ENCODE measurements at regions not wholly inside any gene's neighbourhood (a gene's known extent, or its start where the extent isn't known, plus 50 kb on each side); places are given as distances from the start of the nearest gene placed in this dataset.
A peak's percentile ranks its signal among the peaks of the same experiment; 100 is the strongest.

- Histone ChIP-seq H3K27ac (no peak overlapping the region), H3K9me3 (replicated peaks) (peaks cover 6% of the 10 kb centered on the region; the same call in 1 of the 2 replicates), H3K4me1 (peaks cover 24% of the 10 kb centered on the region), H3K27me3 (no peaks in the 10 kb centered on the region), H3K36me3 (no peaks in the 10 kb centered on the region; the same call in 1 of the 2 replicates), H3K4me3 (no peak overlapping the region)
- DNase-seq: no peak
Observed at GRCh38 chr14:53766106-53766505, 190.5 kb downstream of the BMP4 start.

DNA sequence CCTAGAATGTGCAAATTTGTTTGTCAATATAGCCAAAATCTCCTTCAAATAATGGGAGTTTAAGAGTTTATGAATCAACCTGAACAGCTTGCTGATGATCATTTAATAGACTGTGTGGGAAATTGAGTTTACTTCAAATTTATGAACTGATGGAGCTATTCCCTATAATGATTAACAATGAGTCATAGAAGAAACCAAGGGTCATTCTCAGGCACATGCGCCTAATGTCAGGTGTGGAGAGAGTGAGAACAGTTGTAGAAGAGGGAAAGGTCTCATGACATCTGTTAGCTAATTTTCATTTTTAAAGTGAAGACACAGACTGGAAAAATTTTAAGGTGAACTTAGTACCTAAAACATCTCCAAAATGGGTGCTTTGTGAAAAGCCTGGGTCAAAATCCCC is 191.8 kb downstream of the BMP4 start:
- Histone ChIP-seq H3K27ac (no peak overlapping the region), H3K9me3 (replicated peaks) (peaks cover 6% of the 10 kb centered on the region; the same call in 1 of the 2 replicates), H3K27me3 (no peaks in the 10 kb centered on the region), H3K36me3 (no peaks in the 10 kb centered on the region; the same call in 1 of the 2 replicates), H3K4me3 (no peak overlapping the region), H3K4me1 (peaks cover 24% of the 10 kb centered on the region)
- no peak for DNase-seq

DNA sequence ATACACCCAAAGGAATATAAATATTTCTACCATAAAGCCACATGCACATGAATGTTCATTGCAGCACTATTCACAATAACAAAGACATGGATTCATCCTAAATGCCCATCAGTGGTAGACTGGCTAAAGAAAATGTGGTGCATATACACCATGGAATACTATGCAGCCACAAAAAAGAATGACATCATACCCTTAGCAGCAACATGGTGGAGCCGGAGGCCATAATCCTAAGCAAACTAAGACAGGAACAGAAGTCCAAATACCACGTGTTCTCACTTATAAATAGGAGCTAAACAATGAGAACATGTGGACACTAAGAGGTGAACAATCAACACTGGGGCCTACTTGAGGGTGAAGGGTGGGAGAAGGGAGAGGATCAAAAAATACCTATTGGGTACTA is 198.5 kb downstream of the BMP4 start:
- DNase-seq: no peak

DNA sequence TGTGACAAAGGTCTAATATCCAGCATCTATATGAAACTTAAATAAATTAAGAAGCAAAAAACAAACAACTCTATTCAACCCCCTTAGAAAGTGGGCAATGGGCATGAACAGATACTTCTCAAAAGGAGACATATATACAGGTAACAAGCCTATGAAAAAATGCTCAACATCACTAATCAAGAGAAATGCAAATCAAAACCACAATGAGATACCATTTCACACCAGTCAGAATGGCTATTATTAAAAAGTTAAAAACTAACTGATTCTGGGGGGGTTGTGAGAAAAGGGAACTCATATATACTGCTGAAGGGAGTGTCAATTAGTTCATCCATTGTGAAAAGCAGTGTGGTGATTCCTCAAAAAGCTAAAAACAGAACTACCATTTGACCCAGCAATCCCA is 198.9 kb downstream of the BMP4 start:
- no peak overlapping the region for H3K27ac ChIP-seq
- H3K9me3 ChIP-seq (replicated peaks): peaks cover 4% of the 10 kb centered on the region; the same call in 1 of the 2 replicates
- H3K36me3 ChIP-seq: no peaks in the 10 kb centered on the region; the same call in 1 of the 2 replicates
- H3K4me3 ChIP-seq: no peak overlapping the region
- DNase-seq: no peak
- 0 out of 2 replicates have a peak, but pooled peaks cover 1% of the 10 kb centered on the region for H3K4me1 ChIP-seq
- H3K27me3 ChIP-seq: no peaks in the 10 kb centered on the region

More for the DNA sequence above, 198.5 kb downstream of the BMP4 start:
- H3K9me3 ChIP-seq (replicated peaks): peaks cover 4% of the 10 kb centered on the region; the same call in 1 of the 2 replicates
- H3K4me1 ChIP-seq: no peaks in the 10 kb centered on the region
- H3K36me3 ChIP-seq: no peaks in the 10 kb centered on the region; the same call in 1 of the 2 replicates
- H3K27ac ChIP-seq: no peak overlapping the region
- no peaks in the 10 kb centered on the region for H3K27me3 ChIP-seq
- H3K4me3 ChIP-seq: no peak overlapping the region

DNA sequence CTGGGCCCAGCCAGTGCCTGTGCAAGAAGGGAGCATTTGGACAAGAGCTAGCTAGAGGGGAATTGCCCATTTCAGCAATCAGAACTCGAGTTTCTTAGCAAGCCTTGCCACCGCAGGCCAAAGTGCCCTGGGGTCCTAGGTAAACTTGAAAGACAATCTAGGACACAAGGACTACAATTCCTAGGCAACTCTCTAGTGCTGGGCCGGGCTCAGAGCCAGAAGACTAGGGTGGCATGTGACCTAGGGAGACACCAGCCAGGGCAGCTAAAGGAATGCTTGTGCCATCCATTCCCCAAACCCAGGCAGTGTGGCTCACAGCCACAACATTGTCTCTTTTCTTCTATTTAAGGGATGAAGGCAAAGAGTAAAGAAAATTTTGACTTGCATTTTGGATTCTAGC is 205.0 kb downstream of the BMP4 start:
- Histone ChIP-seq H3K36me3 (no peaks in the 10 kb centered on the region), H3K4me1 (0 out of 2 replicates have a peak, but pooled peaks cover 5% of the 10 kb centered on the region), H3K27ac (no peak overlapping the region), H3K9me3 (replicated peaks) (no peaks in the 10 kb centered on the region), H3K4me3 (no peak overlapping the region), H3K27me3 (no peaks in the 10 kb centered on the region)
- no peak for DNase-seq

GRCh38 chr14:53748691-53749090 is 207.9 kb downstream of the BMP4 start:
- Histone ChIP-seq H3K4me3 (no peak overlapping the region), H3K36me3 (no peaks in the 10 kb centered on the region), H3K9me3 (replicated peaks) (no peaks in the 10 kb centered on the region), H3K27ac (no peak overlapping the region), H3K4me1 (0 out of 2 replicates have a peak, but pooled peaks cover 5% of the 10 kb centered on the region), H3K27me3 (no peaks in the 10 kb centered on the region)
- no peak for DNase-seq

DNA sequence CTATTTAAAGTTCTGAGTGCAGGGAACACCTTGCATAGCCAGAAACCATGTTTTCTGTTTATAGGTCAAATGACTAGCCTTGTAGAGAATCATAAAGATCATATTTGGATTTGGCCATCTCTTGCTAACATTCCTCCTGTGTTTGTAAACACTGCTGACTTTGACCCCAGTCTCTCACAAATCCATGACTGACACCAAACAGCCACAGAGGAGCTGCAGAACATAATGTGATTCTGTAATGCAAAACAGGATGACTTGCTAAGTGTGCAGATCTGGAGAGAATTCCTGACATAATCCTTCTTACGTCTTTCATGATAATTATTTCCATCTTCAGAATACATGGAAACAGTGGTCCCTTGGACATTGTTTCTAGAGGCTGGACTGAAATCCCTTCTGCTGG is 211.8 kb downstream of the BMP4 start:
- H3K4me1 ChIP-seq: peaks cover 10% of the 10 kb centered on the region
- H3K27me3 ChIP-seq: no peaks in the 10 kb centered on the region
- H3K36me3 ChIP-seq: no peaks in the 10 kb centered on the region
- no peak overlapping the region for H3K4me3 ChIP-seq
- H3K9me3 ChIP-seq (replicated peaks): no peaks in the 10 kb centered on the region
- no peak overlapping the region for H3K27ac ChIP-seq
- DNase-seq: no peak

DNA sequence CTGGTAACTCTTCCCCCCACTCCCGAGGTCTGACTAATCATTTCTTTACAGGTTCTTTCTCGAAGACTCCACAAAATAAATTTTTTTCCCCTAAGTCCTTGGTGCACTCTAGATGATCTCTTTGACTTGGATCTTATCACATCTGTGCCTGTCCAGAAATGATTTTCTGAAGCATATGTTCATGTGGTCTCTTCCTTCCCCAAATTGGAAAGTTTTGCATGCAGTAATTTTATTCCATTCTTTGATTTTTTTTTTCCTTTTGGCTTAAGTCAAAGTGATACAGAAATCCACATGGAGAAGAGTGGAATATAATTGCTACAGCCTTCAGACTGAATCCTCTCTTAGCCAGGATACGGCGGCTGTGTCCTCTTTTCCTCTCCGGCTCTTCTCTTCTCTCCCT is 213.3 kb downstream of the BMP4 start:
- Histone ChIP-seq H3K27me3 (no peaks in the 10 kb centered on the region), H3K9me3 (replicated peaks) (no peaks in the 10 kb centered on the region), H3K27ac (no peak overlapping the region), H3K36me3 (no peaks in the 10 kb centered on the region), H3K4me1 (peaks cover 10% of the 10 kb centered on the region), H3K4me3 (no peak overlapping the region)
- DNase-seq: no peak

DNA sequence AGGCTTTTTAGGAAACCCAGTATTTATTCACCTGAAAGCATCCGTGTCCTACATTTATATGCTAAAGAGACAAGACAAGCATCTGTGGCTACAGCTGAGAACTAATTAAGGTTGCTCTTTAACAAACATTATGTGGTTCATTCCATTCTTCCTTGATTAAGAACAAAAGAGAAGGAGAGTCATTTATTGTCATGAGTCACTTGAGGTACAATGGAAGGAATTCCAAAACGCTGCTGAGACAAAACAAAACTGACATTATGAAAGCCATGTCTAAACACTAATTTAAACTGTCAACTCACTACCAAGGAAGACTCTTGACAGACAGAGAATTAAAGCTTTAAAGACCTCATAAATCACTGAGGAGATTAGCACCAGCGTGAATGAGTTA is 214.4 kb downstream of the BMP4 start:
- 0 out of 2 replicates have a peak, but pooled peaks cover 2% of the 10 kb centered on the region for H3K36me3 ChIP-seq

GRCh38 chr14:53741479-53742232 is 215.0 kb downstream of the BMP4 start:
- DNase-seq: no peak
- H3K9me3 ChIP-seq (replicated peaks): no peaks in the 10 kb centered on the region
- H3K36me3 ChIP-seq: 0 out of 2 replicates have a peak, but pooled peaks cover 2% of the 10 kb centered on the region
- no peak overlapping the region for H3K27ac ChIP-seq
- peaks cover 10% of the 10 kb centered on the region for H3K4me1 ChIP-seq
- H3K27me3 ChIP-seq: no peaks in the 10 kb centered on the region
- no peak overlapping the region for H3K4me3 ChIP-seq

More for the DNA sequence above, 214.4 kb downstream of the BMP4 start:
- Histone ChIP-seq H3K27ac (no peak overlapping the region), H3K9me3 (replicated peaks) (no peaks in the 10 kb centered on the region), H3K4me3 (no peak overlapping the region), H3K27me3 (no peaks in the 10 kb centered on the region), H3K4me1 (peaks cover 10% of the 10 kb centered on the region)
- no peak for DNase-seq

DNA sequence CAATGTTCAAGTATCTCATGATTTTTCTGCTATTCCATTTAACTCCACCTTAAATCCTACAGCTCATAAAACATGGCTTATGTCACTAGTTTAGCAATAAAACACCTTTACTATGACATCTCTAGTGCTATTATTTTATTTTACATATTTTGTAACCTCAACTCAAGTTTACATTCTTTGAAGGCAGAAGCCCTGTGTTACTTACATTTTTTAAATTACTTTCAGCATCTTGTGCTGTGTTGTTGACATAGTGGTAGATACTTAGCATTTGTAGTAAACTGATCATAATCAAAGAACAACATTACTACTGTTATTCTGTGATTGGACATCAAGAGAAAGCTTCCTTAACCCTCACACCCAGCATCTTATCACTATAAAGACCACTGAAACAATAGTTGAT is 216.1 kb downstream of the BMP4 start:
- H3K9me3 ChIP-seq (replicated peaks): no peaks in the 10 kb centered on the region
- no peak overlapping the region for H3K4me3 ChIP-seq
- no peak for DNase-seq
- H3K4me1 ChIP-seq: peaks cover 10% of the 10 kb centered on the region
- 0 out of 2 replicates have a peak, but pooled peaks cover 2% of the 10 kb centered on the region for H3K36me3 ChIP-seq
- H3K27me3 ChIP-seq: no peaks in the 10 kb centered on the region
- no peak overlapping the region for H3K27ac ChIP-seq

- Histone ChIP-seq H3K9me3 (replicated peaks) (peaks cover 6% of the 10 kb centered on the region; the same call in 1 of the 2 replicates), H3K4me1 (no peaks in the 10 kb centered on the region; the same call in 1 of the 2 replicates), H3K27me3 (no peaks in the 10 kb centered on the region), H3K27ac (no peak overlapping the region), H3K4me3 (no peak overlapping the region), H3K36me3 (0 out of 2 replicates have a peak, but pooled peaks cover 2% of the 10 kb centered on the region)
- peak in 1 of 2 experiments; percentile 34 for DNase-seq
Observed at GRCh38 chr14:53735916-53736315, 220.7 kb downstream of the BMP4 start.

DNA sequence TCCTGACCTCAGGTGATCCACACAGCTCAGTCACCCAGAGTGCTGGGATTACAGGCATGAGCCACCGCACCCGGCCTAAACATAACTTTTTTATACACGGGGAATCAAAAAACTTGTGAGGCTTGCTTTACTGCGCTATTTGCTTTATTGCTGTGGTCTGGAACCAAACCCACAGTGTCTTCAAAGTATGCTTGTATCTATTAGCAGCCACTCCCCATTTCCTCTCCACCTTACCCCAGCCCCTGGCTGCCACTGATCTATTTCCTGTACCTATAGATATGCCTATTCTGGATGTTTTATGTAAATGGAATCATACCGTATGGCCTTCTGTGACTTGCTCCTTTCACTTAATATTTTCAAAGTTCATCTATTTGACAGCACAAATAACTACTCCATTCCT is 233.4 kb downstream of the BMP4 start:
- Histone ChIP-seq H3K36me3 (no peaks in the 10 kb centered on the region), H3K4me1 (no peaks in the 10 kb centered on the region), H3K9me3 (replicated peaks) (no peaks in the 10 kb centered on the region; the same call in 1 of the 2 replicates), H3K27me3 (no peaks in the 10 kb centered on the region), H3K27ac (no peak overlapping the region), H3K4me3 (no peak overlapping the region)
- no peak for DNase-seq

DNA sequence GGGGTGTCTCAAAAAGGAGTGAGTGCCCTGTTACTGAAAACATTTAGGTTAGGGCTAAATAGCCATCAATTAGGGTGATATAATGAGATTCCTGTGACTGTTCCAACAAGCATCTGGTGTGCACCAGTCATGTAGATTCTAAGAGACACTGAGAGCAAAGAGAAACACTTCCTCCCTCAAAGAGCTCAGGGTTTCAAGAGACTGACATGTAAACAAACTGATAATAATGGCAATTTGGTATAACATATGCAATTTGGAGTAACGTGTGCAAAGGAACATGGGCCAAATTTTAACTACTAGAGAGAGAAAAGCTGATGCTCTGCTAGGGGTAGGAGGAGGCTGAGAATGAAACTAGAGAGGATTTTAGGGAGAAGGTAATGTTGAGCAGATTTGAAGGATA is 237.1 kb downstream of the BMP4 start:
- Histone ChIP-seq H3K27ac (no peak overlapping the region), H3K9me3 (replicated peaks) (no peaks in the 10 kb centered on the region; the same call in 1 of the 2 replicates), H3K27me3 (no peaks in the 10 kb centered on the region), H3K36me3 (no peaks in the 10 kb centered on the region), H3K4me3 (no peak overlapping the region), H3K4me1 (peaks cover 10% of the 10 kb centered on the region)
- DNase-seq: no peak

DNA sequence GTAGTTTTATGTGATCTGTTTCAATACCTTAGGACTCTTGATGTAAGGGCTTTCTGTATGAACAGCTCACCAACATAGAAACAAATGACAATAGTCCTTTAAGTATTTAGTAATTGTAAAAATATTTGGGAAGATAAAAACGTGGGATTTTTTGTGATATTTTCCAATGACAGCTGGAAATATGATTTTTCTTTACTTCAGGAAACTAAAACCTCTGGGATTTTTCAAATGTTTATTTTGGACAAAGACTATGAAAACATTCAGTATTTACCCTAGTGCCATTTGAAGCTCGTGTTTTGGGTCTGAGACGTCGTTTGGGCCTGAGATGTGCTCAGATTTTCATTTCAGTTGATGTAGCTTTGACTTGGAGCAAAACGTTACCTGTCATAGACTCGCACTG is 240.0 kb downstream of the BMP4 start:
- Histone ChIP-seq H3K27me3 (no peaks in the 10 kb centered on the region), H3K27ac (no peak overlapping the region), H3K36me3 (no peaks in the 10 kb centered on the region), H3K9me3 (replicated peaks) (peaks cover 4% of the 10 kb centered on the region; the same call in 1 of the 2 replicates), H3K4me1 (peaks cover 10% of the 10 kb centered on the region), H3K4me3 (no peak overlapping the region)
- no peak for DNase-seq
